ENCODE measurements at regions not wholly inside any gene's neighbourhood (a gene's known extent, or its start where the extent isn't known, plus 50 kb on each side); places are given as distances from the start of the nearest gene placed in this dataset.

DNA sequence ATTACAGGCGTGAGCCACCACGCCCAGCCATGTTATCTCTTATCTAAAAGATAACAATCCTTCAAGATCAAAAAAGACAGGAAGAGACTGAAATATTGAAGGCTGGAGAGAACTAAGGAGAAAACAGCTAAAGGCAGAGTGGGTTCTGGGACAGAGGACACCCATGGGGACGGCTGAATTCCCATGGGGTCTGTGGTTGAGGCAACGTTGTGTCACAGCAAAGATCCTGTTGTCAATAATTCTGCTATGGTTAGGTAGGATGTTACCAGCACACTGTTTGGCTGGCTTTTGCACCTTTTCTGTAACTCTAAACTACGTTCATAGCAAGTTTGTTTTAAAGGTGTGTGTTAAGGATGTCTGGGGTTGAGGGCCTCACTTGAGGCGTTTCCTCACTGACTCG is 137.7 kb upstream of the APCDD1 start:
- no peak for DNase-seq (ENCODE audit: extremely low spot score, insufficient read length, low read depth)

DNA sequence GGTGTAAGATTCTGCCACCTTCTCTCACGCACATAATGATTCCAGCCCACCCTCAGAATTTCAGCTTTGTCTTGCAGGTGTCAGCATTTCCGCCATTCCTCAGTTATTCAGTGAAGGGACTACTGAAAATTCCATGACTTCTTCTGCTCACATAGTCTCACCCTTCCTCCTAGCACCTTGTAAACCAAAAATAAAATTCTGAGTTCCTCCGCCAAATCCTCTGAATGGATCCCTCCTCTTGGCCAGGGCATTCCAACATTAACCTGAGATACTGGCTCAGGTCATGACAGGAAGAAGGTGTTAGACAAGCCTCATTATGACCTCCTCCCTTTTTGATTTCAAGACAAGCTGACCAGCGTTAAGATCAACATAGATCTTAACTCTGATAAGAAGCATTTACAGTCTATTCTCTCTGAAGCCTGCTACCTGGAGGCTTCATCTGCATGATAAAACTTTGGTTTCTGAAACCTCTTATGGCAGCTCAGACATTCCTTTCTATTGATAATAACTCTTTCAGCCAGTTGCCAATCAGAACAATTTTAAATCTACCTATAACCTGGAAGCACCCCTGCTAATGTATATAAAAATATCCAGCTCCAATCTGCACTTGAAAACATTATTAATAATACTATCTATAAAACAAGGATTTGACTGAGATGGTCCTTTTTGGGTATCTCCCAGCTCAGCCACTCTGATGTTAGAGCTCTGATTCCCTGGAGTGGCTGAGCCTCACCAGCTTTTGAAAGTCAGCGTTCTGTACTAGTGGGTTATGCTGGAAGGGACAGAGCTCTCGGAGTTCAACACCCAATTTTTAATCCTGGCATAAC is 136.4 kb upstream of the APCDD1 start:
- DNase-seq (ENCODE audit: extremely low spot score, insufficient read length, low read depth) (no peak), FAIRE-seq (no peak)

More for the DNA sequence above, 137.7 kb upstream of the APCDD1 start:
- FAIRE-seq: no peak

DNA sequence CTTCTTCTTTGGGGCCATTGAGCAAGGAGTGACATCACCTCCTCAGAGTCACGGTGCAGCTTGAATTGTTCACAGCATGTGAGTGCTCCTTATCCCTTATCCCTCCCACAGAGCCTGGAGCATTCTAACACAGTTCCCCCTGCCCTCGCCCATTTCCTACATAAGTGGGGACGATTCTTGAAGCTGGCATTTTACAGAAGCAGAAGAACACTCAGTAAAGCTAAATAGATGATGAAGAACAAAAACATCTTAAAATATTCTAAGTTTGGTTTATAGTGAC is 135.8 kb upstream of the APCDD1 start:
- DNase-seq (ENCODE audit: extremely low spot score, insufficient read length, low read depth) (no peak), FAIRE-seq (no peak)

DNA sequence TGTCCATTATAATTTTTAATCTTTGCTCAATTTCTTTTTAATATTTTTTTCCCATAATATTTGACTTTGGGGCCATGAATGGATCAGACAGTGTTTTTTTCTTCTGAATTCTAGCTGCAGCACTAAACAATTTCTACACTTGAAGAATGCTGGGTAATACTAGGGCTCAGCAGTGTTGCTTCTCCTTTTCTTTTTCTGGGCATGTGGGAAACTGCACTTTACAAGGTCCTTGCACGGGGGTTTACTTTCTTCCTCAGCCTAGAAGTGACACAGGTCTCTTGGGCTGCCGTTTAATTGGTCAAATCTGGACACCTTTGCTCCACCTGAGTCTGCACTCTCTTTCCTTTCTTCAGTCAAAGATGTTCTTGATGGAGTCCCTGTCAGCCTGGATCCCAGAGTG is 135.4 kb upstream of the APCDD1 start:
- DNase-seq (ENCODE audit: extremely low spot score, insufficient read length, low read depth) (no peak), FAIRE-seq (no peak)

DNA sequence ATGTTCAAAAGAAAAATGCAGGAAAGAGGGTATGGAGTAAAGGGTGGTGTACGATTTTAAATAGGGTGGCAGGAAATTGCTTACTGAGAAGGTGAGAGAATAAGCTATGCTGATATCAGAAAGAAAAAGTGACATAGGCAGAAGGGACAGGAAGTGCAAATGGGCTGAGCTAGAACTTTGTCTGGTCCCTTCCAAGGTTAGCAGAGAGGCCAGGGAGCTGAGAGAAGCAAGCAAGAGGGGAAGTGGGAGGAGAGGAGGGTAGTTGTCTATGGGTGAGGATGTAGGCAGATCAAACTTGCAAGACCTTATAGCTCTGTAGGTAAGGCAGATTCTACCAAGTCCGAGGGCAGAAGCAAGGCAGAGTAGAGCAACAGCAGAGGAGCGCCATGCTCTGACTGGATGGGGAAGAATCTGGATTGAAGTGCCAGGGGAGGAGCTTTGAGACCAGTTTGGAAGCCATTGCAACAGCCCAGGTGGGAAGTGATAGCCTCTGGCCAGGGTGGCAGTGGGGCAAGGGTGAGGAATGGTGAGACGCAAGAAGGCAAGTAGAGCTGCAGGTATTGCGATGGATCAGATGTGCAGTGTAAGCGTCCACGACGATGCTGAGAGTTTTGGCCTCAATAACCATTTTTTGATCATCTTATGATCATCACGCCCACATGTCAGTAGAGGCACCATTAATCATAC is 134.4 kb upstream of the APCDD1 start:
- DNase-seq (ENCODE audit: extremely low spot score, insufficient read length, low read depth) (no peak), FAIRE-seq (no peak)

DNA sequence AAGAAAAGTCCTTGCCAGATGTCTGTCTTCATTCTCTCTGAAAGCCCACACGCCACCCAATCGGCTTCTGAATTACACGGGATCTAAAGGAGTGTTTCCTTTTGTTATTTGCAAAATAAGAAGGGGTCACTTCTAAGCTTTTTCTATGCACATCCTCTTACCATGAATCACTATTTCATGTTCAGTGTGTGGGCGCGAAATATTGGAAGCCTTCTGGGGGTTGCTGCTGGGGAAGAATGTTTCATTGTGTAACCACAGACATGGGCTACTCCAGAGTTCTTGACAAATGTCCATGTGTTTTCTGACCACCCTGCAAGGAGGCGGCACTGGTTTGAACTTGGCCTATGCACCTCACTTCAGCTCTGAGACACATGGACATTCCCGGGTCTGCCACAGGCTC is 133.6 kb upstream of the APCDD1 start:
- DNase-seq (ENCODE audit: extremely low spot score, insufficient read length, low read depth) (no peak), FAIRE-seq (no peak)

DNA sequence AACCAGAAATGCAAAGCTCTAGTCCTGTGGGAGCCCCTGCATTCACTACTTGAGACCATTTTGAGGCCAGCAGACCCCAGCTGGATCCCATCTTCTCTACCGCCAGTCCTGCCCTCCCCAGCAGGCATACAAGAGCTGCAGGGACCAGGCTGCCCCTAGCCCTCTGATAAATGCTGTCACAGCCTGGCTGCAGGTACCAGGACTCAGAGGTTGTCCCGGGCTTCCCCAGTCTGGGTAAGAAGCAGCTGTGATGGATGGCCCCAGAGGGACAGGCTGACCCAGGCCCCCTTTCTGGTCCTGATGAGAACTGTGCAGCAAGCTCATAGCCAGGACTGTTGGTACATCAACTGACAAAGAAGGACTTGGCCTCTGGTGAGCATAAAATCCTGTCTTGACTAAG is 132.9 kb upstream of the APCDD1 start:
- no peak for DNase-seq (ENCODE audit: extremely low spot score, insufficient read length, low read depth)
- FAIRE-seq: no peak

DNA sequence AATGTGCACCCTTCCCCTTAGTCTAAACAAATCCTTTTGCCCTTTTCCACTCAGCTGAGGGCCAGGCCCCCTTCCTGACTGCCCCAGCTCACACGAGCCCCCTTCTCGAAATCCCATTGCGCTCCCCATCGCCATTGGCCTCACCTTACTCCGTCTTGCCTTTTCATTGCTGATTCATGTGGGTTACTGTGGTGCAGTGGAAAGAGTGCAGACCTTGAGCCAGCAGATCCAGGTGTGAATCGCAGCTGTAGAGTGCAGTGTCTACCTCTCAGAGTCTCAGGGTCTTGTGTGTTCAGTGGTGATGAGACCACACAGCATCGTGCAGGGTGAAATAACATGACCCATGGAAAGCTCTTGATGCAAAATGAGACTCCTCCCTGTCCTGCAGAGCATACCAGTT is 132.4 kb upstream of the APCDD1 start:
- DNase-seq (ENCODE audit: extremely low spot score, insufficient read length, low read depth) (no peak), FAIRE-seq (no peak)

DNA sequence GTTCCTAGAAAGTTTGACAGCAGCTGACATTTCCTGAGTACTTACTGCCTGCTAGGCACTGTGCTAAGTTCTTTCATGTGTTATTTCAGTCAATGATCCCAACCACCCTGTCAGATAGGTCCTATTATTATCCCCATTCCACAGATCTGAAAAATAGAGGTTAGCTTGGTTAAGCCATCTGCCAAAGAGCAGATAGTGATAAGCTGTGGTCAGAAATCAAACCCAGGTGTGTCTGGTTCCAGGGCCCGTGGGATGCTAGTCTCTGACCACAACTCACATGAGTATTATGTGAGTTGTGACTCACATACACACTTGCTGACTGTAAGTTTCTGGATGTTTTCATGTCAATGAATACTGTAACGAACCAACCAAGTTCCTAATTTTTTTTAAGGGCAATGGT is 132.0 kb upstream of the APCDD1 start:
- DNase-seq (ENCODE audit: extremely low spot score, insufficient read length, low read depth) (no peak), FAIRE-seq (no peak)

DNA sequence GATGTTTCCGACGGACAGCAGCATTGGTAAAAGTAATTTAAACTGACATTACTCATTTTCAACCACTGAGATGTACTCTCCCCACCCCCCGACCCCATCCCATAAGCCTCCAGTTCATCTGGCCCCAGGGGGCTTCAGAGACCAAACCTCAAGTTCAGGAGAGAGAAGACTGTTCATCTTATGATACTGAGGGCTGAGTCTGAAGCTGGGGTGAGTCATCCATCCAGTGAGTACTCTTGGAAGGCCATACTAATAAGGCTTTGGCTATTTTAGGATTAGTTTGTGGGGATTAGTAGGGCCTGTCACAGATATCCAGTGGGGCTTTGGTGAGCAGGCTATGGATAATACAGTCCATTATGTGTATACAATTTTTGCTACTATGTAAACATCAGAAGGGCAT is 125.3 kb upstream of the APCDD1 start:
- FAIRE-seq (no peak), DNase-seq (ENCODE audit: extremely low spot score, insufficient read length, low read depth) (no peak)

DNA sequence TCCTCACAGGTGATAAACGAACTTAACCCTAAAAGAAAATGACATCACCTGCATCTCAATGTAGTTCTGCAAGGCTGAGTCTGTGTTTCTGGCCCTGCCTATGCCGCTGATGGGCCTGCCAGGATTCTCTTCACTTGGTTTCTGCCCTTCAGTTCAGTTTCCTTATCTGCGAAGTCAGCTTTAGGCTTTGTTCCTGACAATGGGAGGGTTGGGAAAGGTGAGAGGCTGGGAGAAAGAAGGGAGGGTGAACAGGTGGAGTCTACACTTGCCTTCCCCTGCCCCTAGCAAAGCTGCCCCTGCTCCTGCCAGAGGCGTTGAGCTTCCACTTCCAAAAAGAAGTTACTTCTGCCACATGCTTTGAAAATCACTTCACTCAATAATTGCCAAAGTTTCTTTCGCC is 124.0 kb upstream of the APCDD1 start:
- DNase-seq (ENCODE audit: extremely low spot score, insufficient read length, low read depth) (no peak), FAIRE-seq (no peak)

DNA sequence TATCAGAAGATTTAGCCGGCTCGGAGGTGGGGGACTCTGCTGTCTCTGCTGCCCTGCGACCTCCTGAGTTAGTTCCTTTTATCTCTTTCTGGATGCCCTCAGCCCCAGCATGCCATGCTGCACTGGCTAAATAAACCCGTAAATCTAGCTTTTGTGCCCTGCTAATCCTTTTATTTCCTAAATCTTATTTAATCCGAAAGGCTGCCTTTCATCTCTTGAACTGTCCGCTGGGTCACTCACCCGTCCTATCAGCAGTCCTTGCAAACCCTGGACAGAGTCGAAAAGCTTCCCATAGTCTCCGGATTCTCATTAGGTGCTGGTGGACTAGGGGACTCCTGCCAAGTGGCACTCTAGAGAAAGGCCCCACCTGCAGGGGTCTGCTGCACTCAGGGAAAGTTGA is 122.0 kb upstream of the APCDD1 start:
- FAIRE-seq (no peak), DNase-seq (ENCODE audit: extremely low spot score, insufficient read length, low read depth) (no peak)

DNA sequence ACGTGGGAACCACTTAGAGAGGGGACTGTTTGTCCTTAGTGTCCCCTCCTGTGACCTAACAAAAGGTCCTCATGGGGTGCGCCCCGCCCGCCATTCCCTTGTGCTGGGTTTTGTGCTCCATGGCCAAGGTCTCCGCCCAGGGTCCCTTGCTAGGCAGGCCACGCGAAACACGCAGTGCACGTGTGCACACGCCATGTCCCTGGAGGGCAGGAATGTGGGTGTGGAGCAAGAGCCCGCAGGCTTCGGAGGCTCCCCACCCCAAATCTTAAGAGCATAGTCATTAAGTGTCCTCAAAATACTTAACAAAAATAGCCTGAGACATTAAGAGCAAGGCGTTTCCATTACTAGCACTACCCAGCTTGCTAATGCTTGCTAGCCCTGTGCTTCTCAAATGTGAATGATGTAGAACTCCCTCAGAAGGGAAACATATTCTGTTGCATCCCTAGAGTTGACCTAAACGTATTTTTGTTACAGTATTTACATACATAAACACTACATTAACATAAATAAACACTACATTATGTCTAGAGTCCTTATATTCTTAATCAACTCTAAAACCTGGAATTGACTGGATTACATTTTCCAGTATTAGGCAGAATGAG is 117.6 kb upstream of the APCDD1 start:
- no peak for FAIRE-seq
- no peak for DNase-seq (ENCODE audit: extremely low spot score, insufficient read length, low read depth)

DNA sequence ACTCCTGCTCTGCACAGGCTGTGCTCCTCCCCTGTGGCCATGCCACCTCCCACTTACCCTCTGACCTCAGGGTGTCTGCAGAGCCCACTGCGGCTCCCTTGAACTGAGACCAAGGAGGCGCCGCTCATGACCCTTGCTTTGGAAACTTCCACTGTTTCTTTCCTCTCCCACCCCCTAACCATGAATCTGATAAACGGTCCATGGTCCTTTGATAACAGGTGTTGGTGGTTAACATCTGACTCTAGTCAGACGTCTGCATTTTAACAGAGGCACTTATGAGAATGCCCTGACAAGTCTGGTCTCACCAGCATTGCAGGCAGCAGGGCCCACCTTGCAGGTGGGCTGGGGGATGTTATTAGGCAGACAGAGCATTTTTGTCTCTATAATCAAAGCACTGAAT is 113.6 kb upstream of the APCDD1 start:
- no peak for FAIRE-seq
- DNase-seq (ENCODE audit: extremely low spot score, insufficient read length, low read depth): no peak

DNA sequence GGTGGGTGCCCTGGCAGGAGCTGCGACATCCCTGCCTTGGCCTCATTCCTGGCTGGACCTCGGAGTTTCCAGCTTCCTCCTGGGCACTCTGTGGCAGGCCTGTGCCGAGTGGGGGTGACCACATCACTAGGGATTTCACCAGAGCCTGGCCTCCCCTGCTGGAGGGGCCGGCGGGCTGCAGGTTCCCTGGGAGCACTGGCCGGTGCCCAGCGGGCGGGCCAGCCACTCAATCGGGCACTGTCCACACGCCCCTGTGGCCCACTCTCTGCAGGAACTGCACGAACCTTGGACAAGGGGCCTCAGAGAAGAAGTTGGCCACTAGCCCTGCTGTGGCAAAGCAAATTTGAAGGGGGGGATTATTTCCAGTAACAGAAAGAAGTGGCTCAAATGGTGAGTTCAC is 110.7 kb upstream of the APCDD1 start:
- FAIRE-seq (no peak), DNase-seq (ENCODE audit: extremely low spot score, insufficient read length, low read depth) (no peak)

DNA sequence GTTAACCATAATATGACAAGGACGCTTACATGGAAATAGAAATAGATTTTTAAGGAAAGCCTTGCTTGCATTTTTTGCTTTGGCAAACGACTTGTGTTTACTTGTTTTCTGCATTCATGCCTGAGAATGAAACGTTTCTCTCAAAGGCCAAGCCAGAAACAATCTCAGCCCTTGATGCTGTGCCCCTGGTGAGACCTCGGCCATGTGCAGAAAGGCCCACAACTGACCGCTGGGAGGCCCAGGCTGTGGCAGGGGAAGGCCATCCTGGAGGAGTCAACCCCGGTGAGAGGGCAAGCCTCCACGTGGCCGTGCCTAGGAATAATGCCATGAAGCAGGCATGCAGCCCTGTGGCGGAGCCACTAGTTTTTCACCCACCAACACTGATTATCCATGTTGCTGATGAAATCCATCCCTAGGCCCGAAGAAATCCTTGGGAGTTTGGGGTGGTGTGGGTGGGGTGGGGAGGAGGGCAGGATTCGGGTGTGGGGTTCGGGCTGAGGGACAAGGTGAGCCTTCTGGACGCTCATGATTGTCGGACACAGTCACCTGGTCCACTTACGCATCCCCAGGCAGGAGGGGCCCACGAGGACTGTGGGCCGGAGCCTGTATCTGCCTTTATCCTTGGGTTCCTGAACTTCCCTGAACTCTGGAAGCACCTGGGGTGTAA is 107.6 kb upstream of the APCDD1 start:
- FAIRE-seq (no peak), DNase-seq (ENCODE audit: extremely low spot score, insufficient read length, low read depth) (no peak)

DNA sequence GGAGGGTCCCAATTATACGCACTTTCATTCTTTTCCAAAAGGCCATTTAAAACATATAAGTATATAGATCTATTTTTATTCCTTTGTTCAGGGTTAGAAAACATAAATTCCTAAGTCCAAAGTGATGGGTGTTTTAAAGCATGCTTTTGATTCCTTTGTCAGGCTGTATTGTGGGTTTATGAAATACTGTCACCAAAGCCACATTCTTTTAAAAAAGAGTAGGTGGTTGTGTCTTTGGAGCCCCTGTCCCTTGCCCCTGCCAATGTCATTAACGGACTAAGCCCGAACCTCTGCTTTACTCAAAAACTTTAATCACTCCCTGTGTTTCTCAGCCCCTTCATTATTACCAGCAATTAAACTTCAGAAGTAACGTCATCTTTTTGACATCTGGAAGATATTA is 104.9 kb upstream of the APCDD1 start:
- FAIRE-seq: no peak
- no peak for DNase-seq (ENCODE audit: extremely low spot score, insufficient read length, low read depth)

DNA sequence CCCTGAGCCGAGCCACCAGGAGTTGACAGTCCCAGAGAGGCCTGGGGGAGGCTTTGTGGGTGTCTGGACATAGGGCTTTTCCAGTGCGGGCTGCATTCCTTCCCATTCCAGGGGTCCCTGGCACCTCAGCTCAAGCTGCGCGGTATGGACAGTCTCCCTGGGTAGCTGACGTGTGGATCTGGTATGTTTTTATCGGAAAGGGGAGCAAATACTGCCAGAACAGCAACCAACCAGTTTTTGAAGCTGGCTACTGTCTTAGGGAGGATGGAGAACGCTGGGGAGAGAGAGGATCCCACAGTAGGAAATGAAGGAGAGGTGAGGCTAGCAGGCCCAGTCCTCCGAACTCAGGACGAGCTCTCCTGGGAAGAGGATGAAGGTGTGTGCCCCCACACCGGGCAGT is 103.8 kb upstream of the APCDD1 start:
- DNase-seq (ENCODE audit: extremely low spot score, insufficient read length, low read depth): no peak
- no peak for FAIRE-seq

DNA sequence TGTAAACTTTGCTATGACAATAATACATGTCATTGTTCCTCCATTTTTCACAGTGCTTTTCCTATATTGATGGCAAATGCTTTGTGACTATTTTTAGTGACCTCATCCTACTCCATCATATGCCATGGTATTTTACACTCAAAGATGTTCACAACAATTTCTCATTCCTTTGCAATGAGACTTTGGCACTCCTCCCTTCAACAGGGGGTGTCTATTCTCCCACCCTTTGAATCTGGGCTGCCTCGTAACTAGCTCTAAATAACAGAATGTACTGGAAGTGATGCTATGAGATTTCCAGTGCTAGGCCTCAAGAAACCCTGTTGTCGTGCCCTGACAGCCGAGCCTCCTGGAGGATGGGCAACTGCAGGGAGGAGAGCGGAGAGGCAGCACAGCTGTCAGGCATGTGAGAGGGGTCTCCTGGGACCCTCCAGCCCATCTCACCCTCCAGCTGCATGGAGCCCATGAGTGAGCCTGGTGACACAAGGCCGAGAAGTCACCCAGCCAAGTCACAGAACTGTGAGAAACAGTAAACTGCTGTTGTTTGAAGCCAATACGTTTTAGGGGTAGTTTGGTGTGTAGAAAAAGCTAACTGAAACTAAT is 103.1 kb upstream of the APCDD1 start:
- no peak for FAIRE-seq

DNA sequence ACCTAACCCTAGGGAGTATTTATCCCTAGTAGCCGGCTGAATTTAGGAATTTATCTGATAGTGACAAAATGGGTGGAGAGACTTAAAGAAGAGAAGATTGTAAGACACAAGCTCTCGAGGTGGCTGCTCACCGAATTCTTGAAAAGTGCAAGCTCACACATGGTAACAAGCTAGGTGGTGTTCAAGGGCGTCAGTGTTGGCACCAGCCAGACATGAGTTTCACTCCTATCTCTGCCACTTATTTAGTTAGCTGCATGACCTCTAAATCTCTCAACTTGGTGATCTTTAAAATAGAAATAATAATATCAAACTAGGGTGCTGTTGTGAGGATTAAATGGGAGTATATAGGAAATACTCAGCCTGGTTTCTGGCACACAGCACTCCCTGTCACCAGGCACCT is 102.6 kb upstream of the APCDD1 start:
- FAIRE-seq (no peak), DNase-seq (ENCODE audit: extremely low spot score, insufficient read length, low read depth) (no peak)

More for the DNA sequence above, 103.1 kb upstream of the APCDD1 start:
- no peak for DNase-seq (ENCODE audit: extremely low spot score, insufficient read length, low read depth)

DNA sequence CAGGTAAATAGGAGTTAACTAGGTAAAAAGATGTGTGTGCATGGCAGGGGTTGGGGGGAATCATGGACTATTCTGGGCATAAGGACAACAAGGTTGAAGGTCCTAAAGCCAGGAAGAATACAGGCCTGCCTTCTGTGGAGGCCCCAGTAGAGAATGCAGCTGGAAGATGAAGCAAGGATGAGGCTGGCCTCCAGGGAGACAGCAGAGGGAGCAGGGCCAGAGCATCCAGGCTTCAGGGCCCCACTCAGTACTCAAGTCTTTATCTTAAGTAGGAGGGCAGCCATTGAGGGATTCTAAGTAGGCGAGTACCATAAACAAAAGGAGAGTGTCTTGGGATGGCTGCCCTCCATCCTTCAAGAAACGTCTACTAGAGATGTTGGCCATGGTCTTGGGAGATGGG is 101.8 kb upstream of the APCDD1 start:
- FAIRE-seq (no peak), DNase-seq (ENCODE audit: extremely low spot score, insufficient read length, low read depth) (no peak)
